DND-41 (cell line): ENCODE measurements at regions not wholly inside any gene's neighbourhood (a gene's known extent, or its start where the extent isn't known, plus 50 kb on each side); places are given as distances from the start of the nearest gene placed in this dataset.

Experiments
- EZH2 ChIP-seq: IDR thresholded peaks from 3 replicates; pipeline ENCODE4 v1.6.1; 2012; ENCODE audit warnings: borderline replicate concordance, low read depth, mild to moderate bottlenecking, moderate library complexity, low read length, inconsistent platforms; ENCODE audit not compliant: severe bottlenecking
- TF ChIP-seq, protein P1 (sequence below): IDR thresholded peaks from 2 replicates; pipeline ENCODE4 v1.5.1; 2012; ENCODE audit warnings: borderline replicate concordance, low read length, moderate library complexity, mild to moderate bottlenecking; ENCODE audit not compliant: poor library complexity, severe bottlenecking; ENCODE audit errors: extremely low read depth

DNA sequence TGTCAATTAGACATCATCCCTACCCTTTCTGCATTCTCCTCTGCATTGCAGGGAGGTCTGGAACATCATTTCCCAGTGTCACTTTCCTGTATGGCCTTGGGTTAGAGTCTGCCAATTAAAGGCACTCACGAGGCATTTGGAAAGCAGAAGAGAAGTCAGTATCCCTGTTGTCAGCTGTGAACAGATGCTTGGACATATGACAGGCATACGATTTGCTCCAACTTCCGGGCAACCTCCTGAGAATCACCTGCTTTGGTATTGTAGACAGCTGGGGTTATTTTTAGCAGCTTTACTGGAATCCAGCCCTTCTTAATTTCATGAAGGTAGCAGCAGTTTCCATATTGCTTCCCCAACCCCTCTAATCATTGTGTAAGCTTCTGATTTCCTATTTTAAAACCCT lies 88.7 kb upstream of the DHRS4 start:
- TF ChIP-seq, protein P1, sequence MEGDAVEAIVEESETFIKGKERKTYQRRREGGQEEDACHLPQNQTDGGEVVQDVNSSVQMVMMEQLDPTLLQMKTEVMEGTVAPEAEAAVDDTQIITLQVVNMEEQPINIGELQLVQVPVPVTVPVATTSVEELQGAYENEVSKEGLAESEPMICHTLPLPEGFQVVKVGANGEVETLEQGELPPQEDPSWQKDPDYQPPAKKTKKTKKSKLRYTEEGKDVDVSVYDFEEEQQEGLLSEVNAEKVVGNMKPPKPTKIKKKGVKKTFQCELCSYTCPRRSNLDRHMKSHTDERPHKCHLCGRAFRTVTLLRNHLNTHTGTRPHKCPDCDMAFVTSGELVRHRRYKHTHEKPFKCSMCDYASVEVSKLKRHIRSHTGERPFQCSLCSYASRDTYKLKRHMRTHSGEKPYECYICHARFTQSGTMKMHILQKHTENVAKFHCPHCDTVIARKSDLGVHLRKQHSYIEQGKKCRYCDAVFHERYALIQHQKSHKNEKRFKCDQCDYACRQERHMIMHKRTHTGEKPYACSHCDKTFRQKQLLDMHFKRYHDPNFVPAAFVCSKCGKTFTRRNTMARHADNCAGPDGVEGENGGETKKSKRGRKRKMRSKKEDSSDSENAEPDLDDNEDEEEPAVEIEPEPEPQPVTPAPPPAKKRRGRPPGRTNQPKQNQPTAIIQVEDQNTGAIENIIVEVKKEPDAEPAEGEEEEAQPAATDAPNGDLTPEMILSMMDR: no peak
- no peak for TF ChIP-seq EZH2
